ENCODE measurements at regions not wholly inside any gene's neighbourhood (a gene's known extent, or its start where the extent isn't known, plus 50 kb on each side); places are given as distances from the start of the nearest gene placed in this dataset.
"Not testable (repeated sequence)": the region's sequence is repeated elsewhere in the genome, so short reads cannot be mapped to it uniquely, and the experiment has no call there.

DNA sequence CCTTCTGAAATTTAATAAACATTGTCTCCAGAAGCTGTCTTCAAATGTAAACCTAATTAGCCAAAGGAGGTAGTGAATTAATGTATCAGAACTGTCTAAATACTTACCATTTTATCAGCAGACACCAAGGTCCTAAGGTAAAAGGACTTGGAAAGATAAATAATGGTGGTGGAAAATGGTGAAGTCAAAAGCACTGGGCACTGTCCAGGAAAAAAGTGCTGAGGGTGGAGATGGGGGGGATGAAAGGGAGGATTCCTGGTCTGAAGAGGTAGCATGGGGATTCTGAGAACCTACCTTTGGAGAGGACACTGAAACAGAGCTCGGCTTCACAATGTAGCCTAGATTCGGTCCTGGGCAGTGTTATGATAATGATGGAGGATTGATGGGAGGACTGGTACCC is 149.0 kb upstream of the DPH6 start:
- DNase-seq, result no peak

DNA sequence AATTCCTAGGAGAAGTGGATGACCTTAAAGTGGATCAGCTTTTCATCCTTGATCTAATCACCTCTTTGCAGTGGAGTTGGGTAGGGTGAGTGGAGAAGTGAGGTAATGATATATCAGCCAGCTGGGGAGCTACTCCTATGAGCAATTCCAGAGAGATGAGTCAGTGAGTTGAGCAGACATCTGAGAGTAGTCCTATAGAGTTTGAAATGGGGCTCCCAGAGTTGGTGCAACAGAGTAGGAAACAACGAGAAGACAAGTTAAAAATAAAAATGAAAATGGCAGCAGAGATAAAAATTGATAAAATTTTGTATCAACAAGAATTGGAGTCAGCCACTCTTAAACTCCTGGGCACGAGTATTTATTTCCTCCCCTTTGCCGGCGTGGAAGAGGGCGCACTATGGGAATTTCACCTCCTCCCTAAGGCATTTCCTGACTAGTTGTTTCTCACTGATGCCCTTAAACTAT is 150.8 kb upstream of the DPH6 start:
- DNase-seq, result no peak

GRCh38 chr15:35697549-35698299 is 151.8 kb upstream of the DPH6 start:
- no peak for DNase-seq

- DNase-seq, result no peak
Observed at GRCh38 chr15:35698331-35698730, 152.4 kb upstream of the DPH6 start.

DNA sequence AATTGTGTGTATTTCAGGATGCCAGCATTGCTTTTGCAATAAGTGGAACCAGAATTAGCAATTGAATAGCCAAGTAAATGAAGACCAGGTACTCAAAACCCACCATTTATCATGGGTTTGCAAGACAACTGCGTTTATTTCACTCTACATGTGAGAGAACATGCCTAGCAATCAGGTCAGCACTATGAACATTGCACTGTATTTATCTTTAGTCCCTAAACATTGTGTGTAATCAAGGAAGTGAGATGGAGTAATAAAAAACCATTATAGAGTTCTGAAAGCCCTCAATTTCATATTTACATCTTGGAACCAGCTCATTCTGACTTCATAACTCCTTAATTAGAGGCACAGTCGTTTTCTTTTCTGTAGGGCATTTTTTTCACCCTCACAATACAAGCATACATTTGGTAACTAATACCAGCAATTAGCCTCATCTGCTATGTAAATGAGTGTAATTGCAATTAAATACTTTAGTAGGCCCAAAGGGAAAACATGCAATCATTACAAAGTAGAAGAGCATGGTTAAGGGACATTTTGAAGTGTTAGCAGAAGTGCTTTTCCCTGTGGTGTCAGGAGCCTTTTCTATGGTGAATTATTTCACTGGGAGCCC is 153.1 kb upstream of the DPH6 start:
- DNase-seq, result no peak

GRCh38 chr15:35700091-35700593 is 154.2 kb upstream of the DPH6 start:
- DNase-seq, result not testable (repeated sequence)

DNA sequence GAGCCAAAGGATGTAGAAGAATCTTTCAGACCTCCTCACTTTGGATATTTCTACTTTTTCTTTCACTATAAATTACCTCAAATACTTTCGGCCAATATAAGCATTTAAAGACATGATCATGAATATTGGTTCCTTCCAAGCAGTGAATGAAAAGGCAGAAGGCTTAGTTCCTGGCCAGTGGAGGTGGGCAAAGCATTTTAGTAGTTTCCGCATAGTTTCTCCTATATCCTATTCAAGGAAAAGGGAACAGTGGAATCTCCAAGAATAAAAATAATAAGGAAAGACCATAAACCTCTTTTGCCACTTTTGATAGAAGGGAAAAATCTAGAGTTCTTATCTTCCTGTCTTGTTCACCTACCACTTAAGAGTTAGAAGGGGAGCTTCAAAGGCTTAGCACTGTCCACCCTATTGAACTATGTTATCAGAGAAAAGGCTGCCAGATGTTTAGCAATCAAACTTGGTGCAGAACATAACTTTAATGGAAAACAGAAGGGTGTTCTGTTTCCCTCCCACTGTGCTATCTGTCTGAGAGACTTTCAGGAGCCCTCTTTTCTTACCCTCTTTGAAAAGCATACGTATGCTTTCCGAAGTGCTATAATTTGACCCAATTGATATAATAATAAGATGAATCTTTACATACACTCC is 155.6 kb upstream of the DPH6 start:
- no peak for DNase-seq

DNA sequence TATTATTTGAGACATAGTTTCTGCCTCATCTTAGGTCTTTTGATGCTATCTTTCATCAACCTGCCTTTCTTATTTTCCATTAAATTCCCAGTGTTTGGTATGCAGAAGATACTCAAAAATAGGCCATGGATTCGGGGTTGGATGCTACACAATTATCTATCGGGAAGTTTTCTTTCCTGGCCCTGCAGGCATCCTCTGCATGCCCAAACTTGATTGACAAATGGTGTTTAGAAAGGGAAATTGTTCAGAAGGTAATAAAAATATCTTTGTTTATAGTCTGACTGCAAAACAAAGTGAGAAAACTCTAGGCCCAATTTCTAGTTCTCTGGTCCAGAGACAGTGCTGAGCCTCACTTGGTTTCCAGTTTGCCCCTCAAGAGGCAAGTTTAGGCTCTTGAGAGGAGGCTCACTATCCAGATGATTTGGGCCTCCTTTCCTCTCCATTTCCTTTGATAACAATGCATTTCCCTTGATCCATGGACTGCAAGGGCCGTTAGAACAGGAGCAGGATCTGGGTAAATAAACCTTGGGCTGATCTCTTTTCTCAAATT is 157.1 kb upstream of the DPH6 start:
- no peak for DNase-seq

DNA sequence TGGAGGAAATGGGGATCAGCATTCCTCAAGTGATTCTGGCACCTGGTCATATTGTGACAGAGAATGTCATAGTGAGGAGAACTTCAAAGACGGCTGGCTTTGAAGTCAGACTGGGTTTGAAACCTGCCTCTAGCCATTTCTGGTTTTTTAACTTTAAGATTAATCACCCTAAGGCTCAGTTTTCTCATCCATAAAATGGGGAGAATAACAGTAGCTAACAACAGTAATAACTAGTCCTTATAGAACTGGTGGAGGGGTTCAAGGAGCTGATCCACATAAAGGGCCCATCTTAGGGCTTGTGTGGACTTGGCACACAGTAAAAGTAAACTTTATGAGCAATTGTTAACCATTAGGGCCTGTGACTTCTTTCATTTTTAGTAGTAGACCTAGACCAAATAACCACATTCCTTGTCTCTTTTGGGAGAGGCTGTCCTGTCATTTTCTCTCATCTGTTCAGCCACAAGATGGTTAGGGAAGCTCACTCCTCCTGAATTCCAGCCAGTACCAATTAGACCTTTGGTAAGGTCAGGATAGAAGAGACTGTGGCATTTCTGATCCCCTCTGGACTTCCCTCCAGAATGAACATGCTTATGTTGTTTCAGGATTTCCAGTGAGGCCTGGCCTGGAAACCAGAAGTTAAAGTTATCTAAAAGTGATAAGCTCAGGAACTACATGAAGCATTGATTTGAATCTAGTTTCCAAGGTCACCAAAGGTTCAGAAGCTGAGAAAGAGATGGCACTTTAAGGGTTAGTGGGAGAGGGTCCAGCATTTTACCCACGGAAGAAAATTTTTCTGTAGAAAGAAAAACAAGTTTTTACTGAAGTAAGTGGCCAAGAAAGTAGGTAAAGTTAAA is 159.3 kb upstream of the DPH6 start:
- no peak for DNase-seq

- no peak for DNase-seq
Observed at GRCh38 chr15:35705884-35706585, 160.1 kb upstream of the DPH6 start.

DNA sequence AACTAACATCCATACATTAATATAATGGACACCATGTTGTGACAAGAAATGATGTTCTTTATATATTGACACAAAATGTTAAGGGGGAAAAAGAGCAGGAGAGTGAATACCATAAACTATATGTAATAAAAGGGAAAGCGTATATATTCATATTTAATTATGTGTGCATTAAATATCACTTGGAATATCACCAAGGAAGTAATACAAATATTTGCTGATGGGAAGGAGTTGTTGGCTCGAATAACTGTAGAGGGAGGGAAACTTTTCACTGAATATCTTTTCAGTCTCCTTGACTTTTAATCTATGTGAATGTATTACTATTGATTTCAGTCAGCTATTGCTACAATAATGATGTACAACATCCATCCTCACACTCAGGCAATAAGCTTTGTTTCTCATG is 167.0 kb upstream of the DPH6 start:
- no peak for DNase-seq

GRCh38 chr15:35713733-35714132 is 167.8 kb upstream of the DPH6 start:
- DNase-seq, result no peak

- no peak for DNase-seq
Observed at GRCh38 chr15:35717721-35718120, 171.8 kb upstream of the DPH6 start.

GRCh38 chr15:35720019-35720418 is 174.1 kb upstream of the DPH6 start:
- DNase-seq, result no peak

DNA sequence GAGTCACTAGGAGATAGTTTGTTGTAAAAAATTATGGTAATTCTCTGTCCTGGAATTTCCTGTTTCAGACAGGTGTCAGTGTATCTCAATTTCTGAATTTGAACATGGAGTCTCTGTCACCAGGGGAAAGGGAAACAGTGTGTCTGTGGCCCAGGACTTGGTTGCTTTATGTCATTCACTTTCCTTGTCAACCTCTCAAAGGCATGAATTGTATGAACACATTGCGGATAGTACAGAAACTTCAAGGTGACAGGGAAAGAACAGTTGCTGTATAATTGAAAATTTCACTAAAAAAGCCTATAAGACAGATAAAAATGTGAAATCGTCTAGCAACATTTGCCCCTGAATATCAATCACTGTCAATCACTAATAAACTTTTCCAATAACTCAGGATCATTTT is 175.0 kb upstream of the DPH6 start:
- DNase-seq, result no peak

- DNase-seq, result no peak
Observed at GRCh38 chr15:35721751-35722150, 175.8 kb upstream of the DPH6 start.

GRCh38 chr15:35722501-35722900 is 176.5 kb upstream of the DPH6 start:
- DNase-seq, result no peak

DNA sequence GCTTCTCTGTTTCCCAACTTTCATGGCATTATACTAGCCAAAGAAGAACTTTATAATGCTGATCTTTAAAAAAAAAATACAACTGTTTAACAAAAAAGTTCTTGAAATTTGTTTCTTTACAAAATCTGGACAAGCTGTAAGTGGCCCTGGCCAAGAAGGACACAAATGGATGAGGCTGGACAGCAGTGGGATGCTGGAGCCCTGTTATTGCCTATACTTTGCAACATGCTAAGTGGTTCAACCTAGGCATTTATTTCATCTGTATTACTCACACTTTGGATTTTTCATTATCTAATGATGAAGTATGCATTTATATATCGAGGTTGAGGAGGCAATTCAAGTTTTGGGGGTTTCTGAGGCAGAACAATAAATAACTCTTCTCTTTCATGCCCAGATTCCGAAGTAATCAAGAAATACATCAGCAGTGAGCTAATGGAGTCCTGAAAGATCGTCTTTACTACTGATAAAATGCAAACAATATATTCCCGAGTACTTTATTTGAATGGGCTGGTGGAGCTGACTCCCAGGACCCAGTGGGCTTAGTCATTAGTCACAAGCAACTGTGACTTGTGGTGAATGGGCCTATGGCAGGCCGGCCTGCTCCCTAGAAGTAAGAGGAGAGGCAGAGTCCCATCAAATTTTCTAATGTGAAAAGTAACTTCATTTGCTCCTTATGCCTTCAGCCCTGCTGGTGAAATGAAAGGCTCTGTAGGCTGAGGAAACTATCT is 177.3 kb upstream of the DPH6 start:
- no peak for DNase-seq

- no peak for DNase-seq
Observed at GRCh38 chr15:35723852-35724251, 177.9 kb upstream of the DPH6 start.

- no peak for DNase-seq
Observed at GRCh38 chr15:35724626-35725025, 178.7 kb upstream of the DPH6 start.

GRCh38 chr15:35725353-35725752 is 179.4 kb upstream of the DPH6 start:
- DNase-seq, result no peak
